Fibroblast of skin of left biceps (primary cell): ENCODE measurements at regions not wholly inside any gene's neighbourhood (a gene's known extent, or its start where the extent isn't known, plus 50 kb on each side); places are given as distances from the start of the nearest gene placed in this dataset.

Experiments used
- DNase-seq, 2 experiments: peaks; one replicate each; pipeline ENCODE4 v3.0.0-alpha.2; 2013; ENCODE audit warnings: low read depth in 2 of 2

DNA sequence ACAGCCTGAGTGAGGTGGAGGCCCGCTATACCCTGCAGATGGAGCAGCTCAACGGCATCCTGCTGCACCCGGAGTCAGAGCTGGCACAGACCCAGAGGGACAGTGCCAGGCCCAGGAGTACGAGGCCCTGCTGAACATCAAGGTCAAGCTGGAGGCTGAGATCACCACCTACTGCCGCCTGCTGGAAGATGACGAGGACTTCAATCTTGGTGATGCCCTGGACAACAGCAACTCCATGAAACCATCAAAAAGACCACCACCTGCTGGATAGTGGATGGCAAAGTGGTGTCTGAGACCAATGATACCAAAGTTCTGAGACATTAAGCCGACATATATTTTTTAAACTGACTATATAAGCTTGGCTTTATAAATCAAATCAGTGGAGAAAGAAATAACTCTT lies 73.3 kb upstream of the HHIP start:
- DNase-seq = no peak

DNA sequence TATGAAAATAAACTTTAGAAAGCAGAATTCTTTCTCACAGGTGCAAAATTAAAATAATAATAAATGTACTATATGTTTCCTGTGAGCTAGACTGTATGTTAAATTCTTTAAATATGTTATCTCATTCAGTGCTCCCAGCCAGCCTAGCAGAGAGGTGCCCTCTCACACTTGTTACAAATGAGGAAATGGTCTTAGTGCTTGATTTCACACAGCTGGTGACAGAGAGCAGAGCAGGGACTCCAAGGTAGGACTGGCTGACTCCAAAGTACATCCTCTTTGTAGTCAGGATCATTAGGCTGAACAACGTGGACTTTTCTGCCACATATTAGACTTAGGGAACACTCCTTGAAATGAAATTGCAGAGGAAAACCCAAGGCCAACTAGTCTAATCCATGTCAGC lies 72.0 kb upstream of the HHIP start:
- DNase-seq = no peak

DNA sequence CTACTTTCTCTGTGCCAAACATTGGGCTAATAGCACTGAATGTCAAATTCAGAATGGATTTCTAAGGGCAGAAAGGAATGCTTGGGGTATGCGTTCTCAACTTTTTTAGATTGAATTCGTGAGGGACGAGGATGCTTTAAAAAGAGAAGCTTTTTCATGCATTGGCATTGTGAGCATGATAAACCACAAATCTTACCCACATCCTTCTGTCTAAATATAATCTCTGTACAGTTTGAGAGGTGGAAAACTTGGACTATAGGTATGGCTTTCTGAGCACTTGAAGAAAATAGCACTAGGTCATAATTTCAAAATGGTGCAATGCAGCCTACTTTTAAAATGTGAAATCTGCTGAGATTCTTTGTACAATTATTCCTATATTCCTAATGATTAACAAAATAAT lies 71.4 kb upstream of the HHIP start:
- DNase-seq = no peak

DNA sequence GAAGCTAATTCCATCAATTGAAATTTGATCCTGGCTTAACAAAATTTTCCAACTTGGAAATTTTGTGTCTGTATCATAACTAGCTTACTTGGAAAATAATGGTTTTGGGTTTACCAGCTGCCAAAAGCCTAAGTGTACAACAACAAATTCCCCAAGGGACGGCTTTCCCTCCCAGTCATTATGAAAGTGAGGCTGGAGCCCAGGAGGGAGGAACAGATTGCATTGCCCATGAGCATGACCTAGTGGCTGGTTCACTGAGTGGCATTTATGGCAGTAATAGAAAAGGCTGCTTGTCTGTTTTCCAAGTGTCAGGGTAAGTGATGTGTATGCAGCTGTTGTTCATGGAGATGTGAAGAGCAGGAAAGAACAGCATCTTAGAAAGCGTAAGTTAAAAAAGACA lies 70.8 kb upstream of the HHIP start:
- no peak for DNase-seq

DNA sequence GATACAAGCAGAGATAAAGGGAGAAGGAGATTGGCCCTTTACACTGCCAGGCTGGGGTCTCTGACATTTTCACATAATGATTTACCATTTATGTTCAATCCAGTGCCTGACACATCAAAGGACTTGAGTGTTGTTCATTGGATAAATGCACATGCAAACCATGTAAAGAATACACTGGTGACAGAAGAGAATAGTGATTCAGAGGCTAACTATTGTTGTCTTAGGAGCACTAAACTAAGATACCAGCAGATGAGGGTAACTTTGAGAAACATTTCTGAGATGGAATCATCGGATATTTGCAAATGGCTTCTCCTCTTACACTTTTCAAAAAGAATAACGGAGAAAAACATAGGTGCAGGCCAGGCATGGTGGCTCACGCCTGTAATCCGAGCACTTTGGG lies 67.3 kb upstream of the HHIP start:
- DNase-seq = no peak

DNA sequence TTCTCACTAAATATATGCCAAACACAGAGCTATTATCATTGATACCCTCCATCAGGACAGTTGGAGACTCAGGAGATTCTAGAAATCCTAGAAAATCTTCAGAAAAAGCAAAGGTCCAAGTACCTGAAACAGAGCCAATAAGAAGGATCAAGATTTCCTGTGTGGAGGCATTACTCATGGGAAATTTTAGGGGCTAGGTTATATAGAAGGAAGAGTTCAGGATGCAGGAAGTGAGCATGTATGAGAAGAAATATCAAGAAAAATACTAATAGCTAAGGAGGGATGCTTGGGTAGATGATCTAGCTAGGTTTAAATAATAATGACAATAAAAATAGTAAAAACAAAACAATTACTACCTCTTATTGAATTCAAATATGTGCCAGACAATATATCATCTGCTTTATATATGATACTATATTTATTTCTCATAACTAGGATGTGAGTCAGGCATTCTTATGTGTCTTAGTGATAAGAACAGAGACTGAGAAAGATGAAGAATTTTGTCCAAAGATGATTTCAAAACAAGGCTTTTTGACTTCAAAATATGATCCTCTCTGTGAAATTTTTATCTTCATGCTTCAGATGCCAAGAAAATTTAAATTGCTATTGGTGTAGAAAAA lies 66.4 kb upstream of the HHIP start:
- no peak for DNase-seq

DNA sequence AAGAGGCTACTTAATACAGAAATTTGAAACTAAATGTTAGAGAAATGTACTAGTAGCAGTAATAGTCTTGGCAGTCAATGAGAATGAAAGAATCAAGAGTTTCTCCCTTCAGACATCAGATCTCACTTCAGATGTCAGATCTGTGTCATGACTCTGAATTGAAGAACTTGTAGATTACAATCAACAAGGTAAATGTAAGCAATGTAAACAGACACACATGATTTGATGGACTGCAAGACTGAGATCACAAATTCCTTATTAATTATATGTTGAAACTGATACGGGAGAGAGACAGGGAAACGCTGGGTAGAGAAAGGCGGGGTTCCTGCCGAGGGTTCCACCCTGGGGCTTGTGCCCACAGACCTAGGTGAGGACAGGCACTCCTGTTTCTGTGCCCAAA lies 65.5 kb upstream of the HHIP start:
- no peak for DNase-seq

DNA sequence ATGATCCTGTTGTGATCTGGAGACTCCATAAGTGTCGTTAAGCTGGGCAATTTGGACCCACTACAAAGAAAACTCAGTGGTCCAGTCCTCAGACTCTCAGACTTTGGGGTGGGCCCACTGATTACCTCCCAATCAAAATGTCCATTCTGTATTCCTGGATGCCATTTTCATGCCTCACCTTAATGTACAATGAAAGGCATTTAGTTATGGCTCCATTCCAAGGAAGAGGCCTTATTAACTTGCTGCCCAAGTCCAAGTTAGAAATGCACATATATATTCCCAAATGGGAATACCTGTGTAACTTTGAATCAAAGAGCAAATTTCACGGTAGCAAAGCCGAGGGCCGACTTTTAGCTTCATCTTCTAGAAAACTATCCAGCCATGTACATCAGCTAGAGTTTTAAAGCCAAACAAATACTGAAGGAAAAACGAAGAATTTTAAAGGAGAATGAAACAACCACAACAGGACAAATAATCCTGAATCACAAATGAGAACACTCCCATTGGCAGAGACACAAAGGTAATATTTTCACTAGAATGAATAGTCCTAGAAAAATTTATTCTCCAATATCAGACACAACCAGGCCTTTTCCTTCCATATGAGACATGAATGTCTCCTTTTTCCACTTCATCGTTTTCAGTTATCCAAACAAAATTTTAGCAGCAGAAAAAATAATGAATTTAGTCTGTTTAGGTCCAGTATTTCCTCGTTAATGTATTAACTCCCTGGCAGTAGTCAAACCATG lies 63.7 kb upstream of the HHIP start:
- DNase-seq = no peak

DNA sequence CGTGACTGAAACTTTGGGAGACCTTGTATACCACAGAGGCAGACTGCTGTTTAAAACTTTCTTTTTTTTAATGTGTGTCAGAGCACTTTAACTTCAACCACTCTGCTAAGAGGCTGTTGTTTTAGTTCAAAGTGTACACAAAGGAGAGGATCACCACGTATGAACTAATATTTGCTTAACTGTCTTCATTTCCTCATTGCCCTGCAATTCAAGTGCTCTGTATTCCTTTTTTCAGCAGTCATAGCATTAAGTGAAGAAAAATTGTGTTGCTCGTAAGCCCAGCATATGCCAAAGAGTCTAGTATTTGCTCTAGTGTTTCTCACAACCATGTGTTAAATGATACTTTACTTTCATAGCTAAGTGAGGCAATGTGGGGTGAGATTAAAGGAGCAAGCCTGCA lies 63.0 kb upstream of the HHIP start:
- no peak for DNase-seq

DNA sequence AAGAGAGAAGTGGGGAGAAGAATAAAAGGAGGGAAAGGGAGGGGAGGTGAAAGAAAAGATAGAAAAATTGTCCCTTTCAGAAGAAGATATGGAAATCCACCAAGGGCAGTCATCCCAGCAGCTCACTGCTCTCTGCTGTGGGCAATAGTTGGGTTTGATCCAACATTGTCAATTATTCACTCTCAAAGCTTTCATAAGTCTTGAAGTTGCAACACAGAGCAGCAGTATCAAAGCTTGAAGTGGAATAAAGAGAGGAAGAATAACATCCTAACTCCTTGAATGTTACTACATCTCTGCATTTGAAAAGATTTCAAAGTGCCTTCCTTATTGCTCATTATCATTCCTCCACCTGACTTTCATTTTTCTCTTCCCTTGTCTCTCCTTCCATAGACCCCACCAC lies 62.3 kb upstream of the HHIP start:
- no peak for DNase-seq

DNA sequence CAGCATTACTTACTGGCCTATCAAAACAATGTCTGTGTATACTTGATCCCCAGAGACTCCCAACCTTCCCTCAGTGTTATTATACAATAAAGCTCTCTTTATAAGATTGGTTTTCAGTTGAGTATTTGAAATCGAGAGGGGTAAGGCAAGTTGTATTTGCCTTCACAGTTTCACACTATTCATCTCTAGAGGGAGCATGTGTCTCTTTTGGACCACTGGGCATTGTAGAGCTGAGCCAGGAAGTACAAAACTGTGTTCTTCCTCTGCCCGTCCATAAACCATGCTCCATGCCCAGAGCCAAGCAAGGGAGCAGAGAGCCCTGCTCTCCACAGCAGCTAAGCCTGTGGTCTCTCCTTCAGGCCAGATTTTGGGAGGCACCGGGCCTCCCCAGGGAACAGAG lies 61.5 kb upstream of the HHIP start:
- DNase-seq = no peak

DNA sequence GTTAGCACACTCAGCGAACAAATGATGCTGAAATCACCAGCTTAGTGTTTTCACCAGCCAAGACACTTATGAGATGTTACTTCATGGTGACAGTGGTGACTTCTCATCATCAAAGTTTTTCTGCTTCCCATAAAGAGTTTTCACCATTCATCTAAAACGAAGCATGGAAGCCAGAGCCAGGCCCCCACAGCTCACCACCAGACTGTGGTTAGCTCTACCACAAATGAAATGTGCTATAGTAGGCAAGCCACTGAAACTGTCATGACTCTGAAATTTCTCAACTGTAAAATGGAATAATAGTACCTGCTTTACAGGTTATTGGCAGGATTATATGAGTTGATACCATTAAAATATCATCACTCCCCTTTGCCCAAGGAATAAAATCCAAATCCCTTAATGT lies 56.4 kb upstream of the HHIP start:
- DNase-seq = no peak

DNA sequence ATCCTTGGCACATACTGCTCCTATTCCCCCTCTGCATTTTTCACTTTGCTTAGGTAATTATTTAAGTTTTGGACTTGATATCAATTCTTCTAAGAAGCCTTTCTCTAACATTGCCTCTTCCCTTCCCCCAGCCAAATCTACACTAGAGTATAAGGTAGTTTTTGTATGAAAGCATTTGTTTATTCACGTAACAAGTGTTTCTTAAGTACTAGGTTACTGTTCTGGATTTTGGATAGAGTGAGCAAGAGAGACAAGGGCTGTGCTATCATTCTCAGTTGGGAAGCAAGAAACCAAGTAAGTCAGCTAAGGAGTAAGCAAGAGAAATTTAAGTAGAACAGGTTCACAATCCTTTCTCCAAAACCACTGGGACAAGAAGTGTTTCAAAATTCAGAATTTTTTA lies 55.9 kb upstream of the HHIP start:
- DNase-seq = no peak

DNA sequence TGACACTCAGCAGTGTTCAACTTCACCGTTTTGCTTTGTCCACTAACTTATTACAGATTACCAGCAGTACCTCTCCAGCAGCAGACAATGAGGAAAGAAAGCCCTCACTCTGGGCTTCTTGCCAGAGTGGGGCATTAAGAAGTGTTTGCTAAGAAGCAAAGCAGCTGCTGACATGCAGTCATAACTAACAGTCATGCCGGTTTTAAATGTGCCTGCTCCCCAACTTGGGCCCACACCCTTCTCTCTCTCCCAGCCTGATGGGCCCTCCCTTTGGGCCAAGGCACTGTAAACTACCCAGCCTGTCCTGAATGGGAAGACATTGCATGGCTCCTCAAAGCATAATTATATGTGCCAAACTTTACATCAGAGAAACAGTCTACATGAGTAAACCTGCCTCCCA lies 54.6 kb upstream of the HHIP start:
- peak; percentile 72 to 77 for DNase-seq

DNA sequence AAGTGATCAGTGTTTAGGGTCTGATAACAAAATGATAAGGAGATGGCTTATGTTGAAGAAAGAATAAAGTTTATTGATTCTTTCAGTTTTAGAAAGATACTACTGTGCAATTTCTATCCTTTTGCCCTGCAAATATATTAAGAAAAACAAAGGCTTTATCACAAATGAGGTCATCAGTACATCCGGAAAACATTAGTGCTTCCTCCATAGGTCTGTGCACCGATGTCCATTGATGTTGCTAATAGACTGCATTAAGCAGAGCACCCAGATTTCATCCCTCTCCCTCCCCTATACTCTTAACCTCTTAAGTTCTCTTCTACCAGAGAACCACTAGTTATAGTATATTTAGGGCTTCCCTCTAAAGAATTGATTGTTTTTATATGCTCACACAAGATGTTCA lies 53.7 kb upstream of the HHIP start:
- no peak for DNase-seq

DNA sequence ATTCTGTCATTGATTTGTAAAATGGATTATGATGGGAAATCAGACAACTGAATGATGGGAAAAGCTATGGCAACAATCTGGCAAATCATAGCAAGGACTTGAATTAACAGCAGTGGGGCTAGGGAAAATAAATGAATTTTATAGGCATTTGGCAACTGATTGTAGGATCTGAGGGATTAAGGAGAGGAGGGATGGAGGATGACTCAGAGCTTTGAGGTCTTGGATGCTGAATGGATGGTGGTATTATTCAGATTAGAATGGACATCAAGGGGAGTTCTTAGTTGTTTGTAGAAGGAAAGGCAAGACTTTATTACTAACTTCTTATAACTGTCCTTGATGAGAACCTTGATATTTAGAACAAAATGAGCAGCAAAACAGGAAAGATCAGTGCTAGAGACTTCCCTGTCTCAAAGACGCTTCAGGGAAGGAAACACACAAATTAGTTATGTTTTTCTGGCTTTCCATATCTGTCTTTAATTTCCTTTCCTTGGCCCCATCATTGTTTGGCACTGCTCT lies 51.4 kb upstream of the HHIP start:
- DNase-seq = no peak

DNA sequence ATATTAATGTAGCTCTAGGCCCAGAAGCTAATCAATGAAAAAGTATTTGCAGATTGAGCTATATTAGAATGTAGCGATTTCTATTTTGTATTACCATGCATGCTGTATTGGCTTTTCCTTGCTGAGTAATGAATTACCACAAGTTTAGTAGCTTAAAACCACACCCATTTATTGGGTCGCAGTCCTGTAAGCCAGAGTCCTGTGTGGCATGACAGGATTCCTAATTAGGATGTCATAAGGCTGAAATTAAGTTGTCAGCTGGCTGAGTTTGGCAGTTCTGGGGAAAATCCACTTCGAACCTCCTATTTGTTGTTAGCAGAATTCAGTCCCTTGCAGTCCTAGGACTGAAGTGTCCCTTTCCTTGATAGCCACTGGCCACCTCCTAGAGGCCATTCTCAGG lies 50.3 kb upstream of the HHIP start:
- no peak for DNase-seq
